ENCODE measurements at regions not wholly inside any gene's neighbourhood (a gene's known extent, or its start where the extent isn't known, plus 50 kb on each side); places are given as distances from the start of the nearest gene placed in this dataset.

DNA sequence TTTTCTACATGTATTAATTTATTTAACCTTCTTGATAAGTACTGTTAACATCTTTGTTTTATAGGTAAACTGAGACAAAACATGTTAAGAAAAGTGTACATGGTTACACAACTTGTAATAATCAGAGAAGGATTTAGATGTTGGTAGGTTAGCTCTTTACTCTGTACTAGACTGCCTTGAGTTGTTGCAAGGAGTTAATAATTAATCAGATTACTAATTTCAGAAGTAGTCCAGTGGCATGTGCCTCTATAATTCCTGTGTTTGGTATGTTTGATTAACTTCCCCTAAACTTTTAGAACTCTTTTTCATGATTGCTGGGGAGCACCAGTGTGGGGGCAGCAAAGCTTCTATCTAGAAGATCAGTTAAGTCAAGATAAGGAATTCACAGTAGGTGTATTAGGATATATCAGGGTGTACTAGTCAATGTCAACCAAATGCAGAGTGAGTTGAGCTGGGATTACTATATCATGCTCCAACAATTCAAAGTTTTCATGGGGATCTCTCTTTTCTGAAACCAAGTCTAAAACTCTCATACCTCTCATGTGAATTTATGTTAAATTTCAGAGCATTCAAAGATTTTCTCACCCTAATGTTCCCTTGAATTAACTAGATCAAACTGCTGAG is 129.7 kb upstream of the AHI1 start:
- TF ChIP-seq YY1 (IDR thresholded peaks at IDR 0.05; ENCODE audit: extremely low read depth, insufficient replicate concordance, low read depth, low read length) (no peak), ELF1 (IDR thresholded peaks at IDR 0.05; ENCODE audit: borderline replicate concordance, low read depth) (no peak), EZH2 (IDR thresholded peaks at IDR 0.05) (no peak)
- TF ChIP-seq, protein P1, sequence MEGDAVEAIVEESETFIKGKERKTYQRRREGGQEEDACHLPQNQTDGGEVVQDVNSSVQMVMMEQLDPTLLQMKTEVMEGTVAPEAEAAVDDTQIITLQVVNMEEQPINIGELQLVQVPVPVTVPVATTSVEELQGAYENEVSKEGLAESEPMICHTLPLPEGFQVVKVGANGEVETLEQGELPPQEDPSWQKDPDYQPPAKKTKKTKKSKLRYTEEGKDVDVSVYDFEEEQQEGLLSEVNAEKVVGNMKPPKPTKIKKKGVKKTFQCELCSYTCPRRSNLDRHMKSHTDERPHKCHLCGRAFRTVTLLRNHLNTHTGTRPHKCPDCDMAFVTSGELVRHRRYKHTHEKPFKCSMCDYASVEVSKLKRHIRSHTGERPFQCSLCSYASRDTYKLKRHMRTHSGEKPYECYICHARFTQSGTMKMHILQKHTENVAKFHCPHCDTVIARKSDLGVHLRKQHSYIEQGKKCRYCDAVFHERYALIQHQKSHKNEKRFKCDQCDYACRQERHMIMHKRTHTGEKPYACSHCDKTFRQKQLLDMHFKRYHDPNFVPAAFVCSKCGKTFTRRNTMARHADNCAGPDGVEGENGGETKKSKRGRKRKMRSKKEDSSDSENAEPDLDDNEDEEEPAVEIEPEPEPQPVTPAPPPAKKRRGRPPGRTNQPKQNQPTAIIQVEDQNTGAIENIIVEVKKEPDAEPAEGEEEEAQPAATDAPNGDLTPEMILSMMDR (IDR thresholded peaks at IDR 0.05 in 2 of 3, conservative IDR thresholded peaks at IDR 0.05 in 1 of 3; ENCODE audit: borderline replicate concordance in 1 of 3, insufficient read depth in 1 of 3, low read depth in 2 of 3, low read length in 2 of 3), result no peak
